ENCODE measurements at regions not wholly inside any gene's neighbourhood (a gene's known extent, or its start where the extent isn't known, plus 50 kb on each side); places are given as distances from the start of the nearest gene placed in this dataset.

DNA sequence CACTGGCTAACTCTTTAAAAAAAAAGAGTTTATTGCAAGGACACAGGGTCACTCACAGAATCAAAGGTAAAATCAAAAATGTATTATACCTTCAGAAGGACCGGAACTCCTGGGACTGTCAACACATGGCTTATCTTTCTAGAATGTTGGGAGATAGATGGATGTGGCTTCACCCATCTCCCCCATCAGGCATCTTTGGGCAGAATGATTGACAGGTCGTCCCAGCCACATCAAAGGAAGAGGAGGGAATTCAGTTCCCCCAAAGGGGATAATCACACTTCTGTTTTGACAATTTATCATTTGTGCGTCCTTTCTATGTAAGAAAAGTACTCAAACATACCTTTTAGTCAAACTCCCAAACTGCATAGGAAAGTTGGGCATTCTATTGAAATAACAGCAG is 228.6 kb upstream of the CDH5 start:
- no peak overlapping the region for H3K56ac ChIP-seq (replicated peaks; ENCODE audit: insufficient read length, low read depth, low read length)
- H2BK20ac ChIP-seq (ENCODE audit: low read length), result no peak overlapping the region
- H3K18ac ChIP-seq (ENCODE audit: extremely low read depth, low read length), result no peak overlapping the region
- H2BK5ac ChIP-seq (ENCODE audit: low read depth, low read length), result no peak overlapping the region
- H4K8ac ChIP-seq (ENCODE audit: extremely low read depth, insufficient read depth, low read length), result no peak overlapping the region
- WGBS, 2 experiments (ENCODE audit: extremely low coverage in 1 of 2, insufficient coverage in 1 of 2, insufficient read length in 1 of 2, insufficient replicate concordance in 2 of 2, low coverage in 1 of 2, low lambda C conversion rate in 2 of 2, missing lambda C conversion rate in 1 of 2), result 76% methylated on average over 3 of the region's 3 CpGs; no CpG with 5 or more reads in 1 of the 2 experiments
- no peak overlapping the region for H3K14ac ChIP-seq (ENCODE audit: insufficient read length)
- H3K23me2 ChIP-seq (ENCODE audit: low read depth, low read length), result no peaks in the 10 kb centered on the region
- H4K5ac ChIP-seq (ENCODE audit: insufficient read length, low read depth, low read length), result no peak overlapping the region
- no peak for FAIRE-seq
- H3K27ac ChIP-seq (ENCODE audit: low read depth, low read length), result no peak overlapping the region
- no peak overlapping the region for H2BK12ac ChIP-seq (ENCODE audit: low read depth, low read length)
- no peak overlapping the region for H3K23ac ChIP-seq (ENCODE audit: insufficient read length)
- H3K4me2 ChIP-seq (ENCODE audit: insufficient read depth in 1 of 2, low read depth in 2 of 2, low read length in 2 of 2), result no peak overlapping the region
- no peak overlapping the region for H2BK15ac ChIP-seq (ENCODE audit: low read length)
- H3K79me2 ChIP-seq (ENCODE audit: control insufficient read depth in 1 of 2, insufficient read depth in 2 of 2, low read length in 2 of 2), result no peaks in the 10 kb centered on the region
- no peak for DNase-seq (ENCODE audit: low read depth in 1 of 2, low spot score in 2 of 2)
- H2AFZ ChIP-seq (ENCODE audit: low read length), result no peak overlapping the region
- H2BK120ac ChIP-seq (replicated peaks; ENCODE audit: low read depth, low read length), result no peak overlapping the region
- CTCF ChIA-PET (ENCODE audit: partially characterized antibody), result no interaction called here
- no peak overlapping the region for H2AK5ac ChIP-seq (ENCODE audit: low read depth, low read length)
- no peak overlapping the region for H4K91ac ChIP-seq (replicated peaks; ENCODE audit: insufficient read length, low read length)
- H3K27me3 ChIP-seq (replicated peaks in 1 of 4; ENCODE audit: control insufficient read depth in 3 of 4, extremely low read depth in 1 of 4, insufficient read depth in 3 of 4, low read length in 3 of 4), result no peaks in the 10 kb centered on the region
- H3K36me3 ChIP-seq (ENCODE audit: control insufficient read depth in 2 of 4, insufficient read depth in 4 of 4, low read length in 3 of 4), result no peaks in the 10 kb centered on the region
- no peaks in the 10 kb centered on the region for H3K9me3 ChIP-seq (ENCODE audit: insufficient read depth in 2 of 2, low read depth in 1 of 2, low read length in 1 of 2)
- no peak overlapping the region for H3K9ac ChIP-seq (replicated peaks in 1 of 4; ENCODE audit: extremely low read depth in 1 of 4, low read depth in 3 of 4, low read length in 3 of 4)
- no peak overlapping the region for H3K4me3 ChIP-seq (ENCODE audit: extremely low read depth in 1 of 4, insufficient read depth in 2 of 4, low read depth in 3 of 4, low read length in 4 of 4)
- H4K20me1 ChIP-seq (replicated peaks in 1 of 2; ENCODE audit: control insufficient read depth in 1 of 2, insufficient read depth in 2 of 2, low read length in 2 of 2), result no peaks in the 10 kb centered on the region
- H3K4ac ChIP-seq (replicated peaks; ENCODE audit: insufficient read length, low read depth, low read length), result no peak overlapping the region
- H3K4me1 ChIP-seq (replicated peaks in 1 of 4; ENCODE audit: control insufficient read depth in 3 of 4, insufficient read depth in 4 of 4, low read length in 3 of 4), result no peaks in the 10 kb centered on the region; a peak in 2 of 7 replicates
- H3K79me1 ChIP-seq (ENCODE audit: low read depth, low read length), result no peaks in the 10 kb centered on the region
- POLR2A ChIA-PET (ENCODE audit: partially characterized antibody), result no interaction called here
- TF ChIP-seq, protein P1, sequence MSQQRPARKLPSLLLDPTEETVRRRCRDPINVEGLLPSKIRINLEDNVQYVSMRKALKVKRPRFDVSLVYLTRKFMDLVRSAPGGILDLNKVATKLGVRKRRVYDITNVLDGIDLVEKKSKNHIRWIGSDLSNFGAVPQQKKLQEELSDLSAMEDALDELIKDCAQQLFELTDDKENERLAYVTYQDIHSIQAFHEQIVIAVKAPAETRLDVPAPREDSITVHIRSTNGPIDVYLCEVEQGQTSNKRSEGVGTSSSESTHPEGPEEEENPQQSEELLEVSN (IDR thresholded peaks at IDR 0.05), result no peak
- TF ChIP-seq TEAD4 (IDR thresholded peaks at IDR 0.05; ENCODE audit: low read depth, low read length) (no peak), ZNF274 (IDR thresholded peaks at IDR 0.05; ENCODE audit: borderline replicate concordance, extremely low read depth, low read length) (no peak), SUZ12 (IDR thresholded peaks at IDR 0.05; ENCODE audit: low read length) (no peak), TAF7 (optimal IDR thresholded peaks at IDR 0.05; ENCODE audit: borderline replicate concordance, low read depth, low read length) (no peak), RXRA (IDR thresholded peaks at IDR 0.05; ENCODE audit: insufficient read depth, low read depth, low read length) (no peak), SP2 (IDR thresholded peaks at IDR 0.05; ENCODE audit: low read length) (no peak), POU5F1 (IDR thresholded peaks at IDR 0.05; ENCODE audit: low read depth, low read length) (no peak), MAX (IDR thresholded peaks at IDR 0.05) (no peak), RNF2 (IDR thresholded peaks at IDR 0.05; ENCODE audit: borderline replicate concordance, low read depth, low read length, missing control alignments, poor library complexity, severe bottlenecking) (no peak), TAF1 (IDR thresholded peaks at IDR 0.05; ENCODE audit: low read depth, low read length) (no peak), MAFK (IDR thresholded peaks at IDR 0.05; ENCODE audit: low read depth, low read length) (no peak), NRF1 (IDR thresholded peaks at IDR 0.05; ENCODE audit: low read depth, low read length) (no peak), JUN (IDR thresholded peaks at IDR 0.05; ENCODE audit: low read depth, low read length) (no peak), FOSL1 (IDR thresholded peaks at IDR 0.05; ENCODE audit: insufficient read depth, low read depth, low read length) (no peak)

Measured in H1 (cell line).